HG02981 (cell line): ENCODE measurements at regions not wholly inside any gene's neighbourhood (a gene's known extent, or its start where the extent isn't known, plus 50 kb on each side); places are given as distances from the start of the nearest gene placed in this dataset.
"Not testable (repeated sequence)": the region's sequence is repeated elsewhere in the genome, so short reads cannot be mapped to it uniquely, and the experiment has no call there.

Source experiments
- ATAC-seq: cut with Tn5 transposase; IDR thresholded peaks from one replicate; pipeline ENCODE4 v1.9.1; 2021; ENCODE audit warnings: mild to moderate bottlenecking, moderate library complexity; ENCODE audit not compliant: unreplicated experiment

- ATAC-seq = no peak
Measured at GRCh38 chr5:57398413-57399093, 84.1 kb downstream of the ACTBL2 start.

GRCh38 chr5:57396701-57397100, 85.9 kb downstream of the ACTBL2 start:
- ATAC-seq = no peak

GRCh38 chr5:57394421-57395210, 88.0 kb downstream of the ACTBL2 start:
- no peak for ATAC-seq

DNA sequence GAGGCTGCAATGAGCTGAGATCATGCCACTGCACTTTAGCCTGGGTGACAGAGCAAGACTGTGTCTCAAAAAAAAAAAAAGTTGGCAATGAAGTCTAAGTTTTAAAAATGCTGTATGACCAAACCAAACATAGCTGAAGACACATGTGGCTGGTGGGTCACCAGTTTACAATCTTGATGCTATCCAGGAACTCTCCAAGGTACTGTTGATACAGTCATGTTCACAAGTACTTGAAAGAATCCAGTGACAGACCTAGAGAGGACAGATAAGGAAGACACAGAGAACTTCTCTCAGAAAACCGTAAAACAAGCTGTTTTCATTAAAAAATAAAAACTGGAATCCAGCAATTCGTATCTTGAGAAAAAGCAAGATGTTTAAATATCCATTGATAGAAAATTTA, 95.7 kb downstream of the ACTBL2 start:
- ATAC-seq = no peak

DNA sequence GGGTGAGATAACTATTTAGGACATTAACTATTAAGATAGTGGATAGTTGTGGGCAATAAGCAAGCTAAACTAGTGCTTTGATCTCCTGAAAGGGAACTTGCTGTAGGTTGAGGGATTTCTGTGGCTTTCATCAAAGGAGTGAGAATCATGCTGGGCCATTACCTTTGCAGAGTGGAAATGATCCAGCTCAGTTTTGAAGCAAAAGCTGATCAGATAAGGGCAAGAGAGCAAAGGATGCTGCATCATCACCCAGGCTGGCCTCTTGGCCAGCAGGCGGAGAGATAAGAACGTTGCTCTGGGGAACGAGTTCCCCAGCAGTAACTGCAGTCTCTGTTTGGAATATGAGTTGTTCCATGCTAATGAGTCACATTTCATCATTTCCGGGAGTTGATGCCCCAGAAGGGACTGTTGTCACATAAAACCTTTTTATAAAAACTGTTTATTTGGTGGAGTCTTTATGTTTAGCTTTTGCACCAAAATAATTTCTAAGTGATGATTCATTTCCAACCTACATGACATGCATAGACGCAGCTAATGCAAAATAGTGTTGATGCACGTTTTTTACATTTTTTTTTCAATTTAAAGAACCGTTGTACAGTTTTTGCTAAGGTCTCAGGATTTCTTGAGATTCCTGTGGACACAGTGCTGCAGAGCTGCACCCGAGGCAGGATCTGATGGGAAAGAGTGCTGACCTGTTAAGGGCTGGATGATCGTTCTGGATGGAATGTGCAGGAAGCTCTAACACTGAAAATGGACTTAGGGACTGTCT, 99.3 kb downstream of the ACTBL2 start:
- no peak for ATAC-seq

DNA sequence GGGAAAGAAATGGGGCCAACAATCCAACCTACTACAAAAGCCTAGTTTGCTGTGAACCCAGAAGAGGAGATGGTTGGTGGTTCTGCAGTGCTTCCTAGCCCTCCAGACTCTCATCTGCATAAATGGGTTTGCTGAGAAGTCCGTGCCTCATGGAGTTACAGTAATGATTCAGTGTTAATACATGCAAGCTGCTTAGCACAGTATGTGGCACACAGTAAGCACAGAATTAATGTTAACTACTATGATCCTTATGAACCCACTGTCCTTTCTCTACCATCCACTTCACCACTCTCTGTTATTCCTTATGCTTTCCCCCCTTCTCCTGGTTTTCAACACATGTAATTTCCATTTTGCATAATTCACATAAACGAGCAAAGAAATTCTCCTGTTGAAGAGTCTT, 100.0 kb downstream of the ACTBL2 start:
- no peak for ATAC-seq

DNA sequence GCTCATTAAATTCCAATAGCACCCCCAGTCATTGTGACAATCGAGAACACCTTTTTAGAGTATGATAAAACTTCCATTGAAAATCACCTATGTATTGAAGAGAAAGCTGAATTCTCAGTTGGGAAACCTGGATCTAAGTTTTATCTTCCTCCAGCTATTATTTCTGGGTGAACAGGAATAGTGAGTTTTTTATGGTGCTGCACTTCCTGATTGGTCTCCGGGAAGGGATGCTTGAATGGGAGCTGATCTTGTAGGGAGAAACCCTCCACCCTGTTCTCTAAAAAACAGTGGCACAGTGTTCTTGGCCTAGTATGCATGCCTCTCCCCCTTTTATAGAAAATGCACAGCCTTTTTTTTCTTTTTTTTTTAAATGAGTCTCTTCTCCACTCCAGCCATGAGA, 112.2 kb downstream of the ACTBL2 start:
- no peak for ATAC-seq

- no peak for ATAC-seq
Measured at GRCh38 chr5:57368010-57368409, 114.6 kb downstream of the ACTBL2 start.

DNA sequence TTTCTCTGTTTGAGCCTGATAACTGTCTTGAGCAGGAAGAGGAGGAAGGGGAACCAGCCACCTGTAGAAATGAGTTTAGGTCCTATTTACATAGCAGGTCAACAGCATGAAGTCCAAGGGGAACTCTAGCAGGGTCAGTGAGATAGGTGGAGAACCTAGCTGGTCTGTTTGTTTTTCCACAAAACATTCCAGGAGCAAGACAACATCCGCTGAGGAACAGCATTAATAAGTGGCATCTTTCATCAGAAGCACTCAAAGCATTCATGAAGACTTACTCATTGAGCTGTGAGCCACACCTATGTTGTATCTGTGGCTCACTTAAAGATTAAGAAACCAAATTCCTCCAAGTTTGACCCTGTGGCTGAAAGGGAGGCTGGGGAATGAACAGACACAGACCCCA, 115.9 kb downstream of the ACTBL2 start:
- ATAC-seq = no peak

GRCh38 chr5:57362951-57363350, 119.7 kb downstream of the ACTBL2 start:
- no peak for ATAC-seq

- no peak for ATAC-seq
Measured at GRCh38 chr5:57360871-57361270, 121.7 kb downstream of the ACTBL2 start.

GRCh38 chr5:57358796-57359592, 123.6 kb downstream of the ACTBL2 start:
- no peak for ATAC-seq

GRCh38 chr5:57356850-57357249, 125.8 kb downstream of the ACTBL2 start:
- ATAC-seq = not testable (repeated sequence)

DNA sequence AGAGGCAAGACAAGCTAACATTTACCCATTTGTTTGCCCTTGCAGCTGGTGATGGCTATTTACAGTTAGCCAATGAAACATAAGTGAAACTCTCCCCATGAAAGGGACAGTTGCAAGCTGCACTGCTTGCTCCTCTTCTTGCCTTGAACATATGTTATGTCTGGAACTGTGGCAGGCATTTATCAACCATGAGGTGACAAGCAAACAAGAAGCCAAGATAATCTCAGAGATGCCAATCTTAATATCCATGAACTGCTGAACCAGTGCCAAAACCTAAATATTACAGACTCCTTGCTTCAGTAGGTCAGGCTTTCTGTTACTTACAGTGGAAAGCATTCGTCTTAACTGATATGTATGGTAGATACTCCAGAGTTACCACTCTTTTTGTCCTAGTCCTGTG, 133.4 kb downstream of the ACTBL2 start:
- ATAC-seq = no peak

GRCh38 chr5:57348376-57349140, 134.1 kb downstream of the ACTBL2 start:
- ATAC-seq = no peak

DNA sequence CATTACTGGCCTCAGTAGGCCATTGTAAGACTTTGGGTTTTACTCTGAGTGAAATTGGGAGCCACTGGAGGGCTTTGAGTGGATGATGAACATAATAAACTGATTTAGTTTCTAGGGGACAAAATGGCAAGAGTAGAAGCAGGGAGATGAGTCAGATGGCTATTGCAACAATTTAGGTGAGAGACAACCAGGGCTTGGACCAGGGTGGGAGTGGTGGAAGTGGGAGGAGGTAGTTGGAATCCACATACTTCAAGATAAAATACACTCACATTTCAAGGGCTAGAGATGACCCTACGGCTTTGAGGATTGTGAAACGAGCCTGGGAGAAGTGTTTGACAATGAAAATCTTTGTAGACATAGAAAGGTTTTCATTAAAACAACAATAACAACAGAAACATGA, 136.3 kb downstream of the ACTBL2 start:
- ATAC-seq = no peak

GRCh38 chr5:57341380-57341979, 141.1 kb downstream of the ACTBL2 start:
- ATAC-seq = no peak

DNA sequence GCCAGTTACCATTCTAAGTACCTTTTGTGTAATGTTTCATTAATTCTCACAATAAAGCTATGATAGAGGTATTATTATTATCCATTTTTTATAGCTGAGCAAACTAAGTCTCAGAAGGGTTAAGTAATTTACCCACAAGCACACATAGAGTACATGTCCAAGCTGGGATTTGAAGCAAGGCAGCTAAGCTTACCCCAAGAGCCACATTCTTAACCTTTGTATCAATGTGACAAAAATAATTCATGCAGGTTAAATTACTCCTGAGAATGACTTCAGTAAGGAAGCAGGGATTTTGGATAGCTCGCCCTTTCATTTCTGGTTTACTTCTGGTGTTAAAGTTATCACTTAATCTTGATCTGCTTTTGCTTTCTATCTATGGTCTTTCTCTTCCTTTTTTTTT, 141.9 kb downstream of the ACTBL2 start:
- ATAC-seq = no peak

- ATAC-seq = no peak
Measured at GRCh38 chr5:57339521-57339920, 143.1 kb downstream of the ACTBL2 start.

- no peak for ATAC-seq
Measured at GRCh38 chr5:57338868-57339340, 143.7 kb downstream of the ACTBL2 start.
